H7 (cell line): ENCODE measurements at regions not wholly inside any gene's neighbourhood (a gene's known extent, or its start where the extent isn't known, plus 50 kb on each side); places are given as distances from the start of the nearest gene placed in this dataset.

Experiments used
- DNase-seq: peaks from one replicate; pipeline ENCODE4 v3.0.0; 2012
- H3K27me3 ChIP-seq: 2 replicates; pipeline ENCODE4 v1.6.0; 2011; ENCODE audit warnings: mild to moderate bottlenecking, low read length; ENCODE audit not compliant: control insufficient read depth, insufficient read depth
- H3K36me3 ChIP-seq: replicated peaks from 2 replicates; pipeline ENCODE4 v1.5.1; 2011; ENCODE audit warnings: low read length; ENCODE audit not compliant: control insufficient read depth, insufficient read depth
- H3K4me3 ChIP-seq: 2 replicates; pipeline ENCODE4 v1.5.1; 2011; ENCODE audit warnings: low read depth, mild to moderate bottlenecking, control low read depth, low read length, moderate library complexity; ENCODE audit not compliant: insufficient read depth

DNA sequence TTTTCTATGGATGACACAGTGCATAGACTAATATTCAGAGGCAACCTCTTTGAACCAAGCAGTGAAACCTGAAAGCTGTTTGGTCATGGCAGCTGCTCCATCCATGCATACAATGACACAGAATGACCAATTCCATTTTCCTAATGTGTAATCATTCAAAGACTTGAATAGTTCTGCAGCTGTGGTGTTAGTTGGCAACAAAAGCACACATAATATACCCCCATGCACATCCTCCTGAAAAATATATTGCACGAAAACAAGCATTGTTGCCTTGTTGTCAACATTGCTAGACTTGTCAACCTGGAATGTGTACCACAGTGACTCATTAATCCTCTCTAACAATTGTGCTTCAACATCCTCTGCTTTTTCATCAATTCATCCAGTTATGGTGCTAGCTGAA, 71.0 kb upstream of the SEMA6A start:
- Histone ChIP-seq H3K4me3 (no peak overlapping the region), H3K36me3 (no peaks in the 10 kb centered on the region), H3K27me3 (no peaks in the 10 kb centered on the region)
- DNase-seq, result no peak

DNA sequence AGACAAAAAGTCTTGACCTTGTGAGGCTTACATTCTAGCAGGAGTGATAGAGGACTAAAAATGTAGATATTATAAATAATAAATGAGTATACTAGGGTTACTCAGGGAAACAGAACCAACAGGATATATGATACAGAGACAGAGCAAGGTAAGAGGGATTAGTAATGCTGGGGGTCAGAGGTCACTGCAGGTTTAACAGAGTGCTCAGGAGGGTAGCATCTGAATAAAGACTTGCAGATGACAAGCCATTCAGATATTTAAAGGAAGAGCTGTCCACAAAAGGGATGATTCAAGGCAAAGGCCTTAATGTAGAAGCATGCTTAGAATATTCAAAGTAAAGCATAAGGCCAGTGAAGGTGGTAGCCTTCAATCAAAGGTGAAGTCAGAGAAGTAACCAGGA, 65.6 kb upstream of the SEMA6A start:
- no peaks in the 10 kb centered on the region for H3K36me3 ChIP-seq
- no peaks in the 10 kb centered on the region for H3K27me3 ChIP-seq
- DNase-seq, result no peak
- no peak overlapping the region for H3K4me3 ChIP-seq

DNA sequence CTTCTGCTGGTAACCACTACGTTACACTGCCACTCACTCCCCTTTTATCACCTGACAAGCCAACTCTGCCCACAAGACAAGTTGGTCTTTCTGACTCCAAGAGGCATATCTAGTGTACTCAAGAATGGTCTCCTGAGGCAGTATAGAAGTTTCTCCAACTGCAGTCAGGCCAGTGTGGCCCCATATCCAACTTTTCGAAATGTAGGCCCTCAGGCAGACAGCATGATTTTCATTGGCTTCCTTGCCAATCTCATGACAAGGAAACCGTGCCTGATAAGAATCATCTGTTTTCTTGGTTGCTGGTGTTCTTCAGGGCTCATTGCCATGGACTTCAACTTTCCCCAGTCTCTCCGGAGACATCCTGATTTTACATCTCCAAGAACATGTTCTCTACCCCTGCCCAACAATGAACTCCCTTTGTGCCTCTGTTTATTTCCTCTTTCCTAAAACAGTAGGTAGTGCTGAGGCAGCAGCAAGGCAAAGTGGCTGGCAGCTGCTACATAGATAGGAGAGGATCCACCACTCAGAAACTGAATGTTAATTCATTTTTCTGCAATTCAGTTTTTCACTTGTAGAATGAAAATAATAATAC, 62.6 kb upstream of the SEMA6A start:
- DNase-seq, result no peak
- Histone ChIP-seq H3K36me3 (no peaks in the 10 kb centered on the region), H3K4me3 (no peak overlapping the region), H3K27me3 (no peaks in the 10 kb centered on the region)

DNA sequence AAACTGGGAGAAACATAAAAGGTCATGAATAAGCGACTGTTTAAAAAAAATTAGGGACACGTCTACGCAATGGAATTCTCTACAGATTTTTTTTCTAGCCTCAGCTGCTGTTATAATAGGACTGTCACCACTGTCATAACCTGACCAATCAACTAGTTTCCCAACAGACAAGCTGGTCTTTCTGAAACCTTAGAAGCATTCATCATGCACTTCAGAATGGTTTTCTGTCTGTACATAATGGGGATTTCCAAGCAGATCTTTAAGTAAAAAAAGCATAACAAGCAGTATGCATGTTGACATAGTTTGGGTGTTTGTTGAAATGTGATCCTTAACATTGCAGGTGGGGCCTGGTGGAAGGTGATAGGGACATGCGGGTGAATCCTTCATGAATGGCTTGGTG, 58.3 kb upstream of the SEMA6A start:
- H3K27me3 ChIP-seq, result no peaks in the 10 kb centered on the region
- no peak overlapping the region for H3K4me3 ChIP-seq
- DNase-seq, result no peak
- H3K36me3 ChIP-seq, result no peaks in the 10 kb centered on the region

DNA sequence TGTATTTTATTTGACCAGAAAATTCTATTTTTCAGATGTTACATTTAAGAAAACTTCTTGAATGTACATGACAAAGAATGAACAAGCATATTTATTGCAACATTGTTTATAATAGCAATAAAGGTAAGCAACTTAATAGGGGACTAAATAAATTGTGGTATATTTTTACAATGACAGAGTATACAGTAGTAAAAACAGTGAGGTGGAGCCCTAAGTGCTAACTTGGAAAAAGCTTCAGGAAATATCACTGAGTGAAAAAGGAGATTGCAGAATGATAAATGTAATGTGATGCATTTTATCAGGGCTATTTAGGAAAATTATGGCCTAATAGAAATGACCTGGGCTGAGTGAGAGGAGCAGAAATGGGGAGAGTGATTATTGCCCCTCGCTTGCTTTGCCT, 56.5 kb upstream of the SEMA6A start:
- Histone ChIP-seq H3K36me3 (no peaks in the 10 kb centered on the region), H3K27me3 (no peaks in the 10 kb centered on the region), H3K4me3 (no peak overlapping the region)
- no peak for DNase-seq

DNA sequence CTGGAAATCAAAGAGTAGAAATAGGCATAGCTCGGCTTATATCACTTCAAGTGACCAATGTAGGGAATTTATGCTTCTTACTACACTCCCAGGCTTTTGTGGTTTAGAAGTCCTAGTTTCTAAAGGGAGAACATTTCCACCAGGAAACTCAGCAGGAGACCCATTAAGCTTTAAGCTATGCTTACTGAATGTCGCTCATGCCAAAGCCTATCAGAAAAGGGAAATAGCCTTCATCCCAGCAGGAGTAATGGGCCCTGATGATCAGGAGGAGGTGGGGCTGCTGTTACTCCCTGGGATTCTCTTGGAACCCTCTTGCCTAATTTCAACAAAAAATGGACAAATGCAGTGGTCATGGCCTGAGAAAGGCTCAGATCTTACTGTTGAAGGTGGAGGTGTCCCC, 54.5 kb upstream of the SEMA6A start:
- no peak for DNase-seq
- Histone ChIP-seq H3K4me3 (no peak overlapping the region), H3K36me3 (no peaks in the 10 kb centered on the region), H3K27me3 (no peaks in the 10 kb centered on the region)

DNA sequence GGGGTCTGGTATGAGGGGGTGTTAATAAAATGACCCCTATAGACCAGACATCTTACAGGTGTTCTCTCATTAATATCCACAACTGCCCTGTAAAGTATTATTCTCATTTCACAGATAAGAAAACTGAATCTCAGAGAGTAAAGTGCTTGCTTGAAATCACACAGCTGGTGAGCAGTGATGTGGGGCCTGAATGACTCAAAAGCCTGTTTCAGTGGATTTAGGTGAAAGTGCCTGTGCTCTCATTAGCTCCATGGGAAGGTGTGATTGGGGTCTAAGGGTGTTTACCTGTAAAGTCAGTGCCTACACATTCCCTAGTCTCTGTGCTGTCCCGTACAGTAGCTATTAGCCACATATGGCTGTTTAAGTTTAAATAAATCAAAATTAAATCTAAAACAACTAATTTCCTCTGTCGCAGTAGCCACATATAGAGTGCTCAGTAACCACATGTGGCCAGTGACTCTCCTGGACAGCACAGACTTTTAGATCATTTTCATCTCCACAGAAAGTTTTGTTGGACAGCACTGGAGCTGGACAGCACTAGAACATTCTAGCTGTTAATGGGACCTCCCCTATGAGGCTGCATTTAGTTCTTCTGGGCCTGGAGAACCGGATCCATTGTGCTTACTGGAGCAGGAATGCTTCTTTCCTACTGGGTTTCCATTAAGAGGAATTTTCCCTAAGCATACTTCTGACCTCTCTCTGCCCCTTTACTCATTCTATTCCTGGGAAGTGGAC, 52.5 kb upstream of the SEMA6A start:
- no peak for DNase-seq
- Histone ChIP-seq H3K27me3 (no peaks in the 10 kb centered on the region), H3K36me3 (no peaks in the 10 kb centered on the region), H3K4me3 (no peak overlapping the region)

DNA sequence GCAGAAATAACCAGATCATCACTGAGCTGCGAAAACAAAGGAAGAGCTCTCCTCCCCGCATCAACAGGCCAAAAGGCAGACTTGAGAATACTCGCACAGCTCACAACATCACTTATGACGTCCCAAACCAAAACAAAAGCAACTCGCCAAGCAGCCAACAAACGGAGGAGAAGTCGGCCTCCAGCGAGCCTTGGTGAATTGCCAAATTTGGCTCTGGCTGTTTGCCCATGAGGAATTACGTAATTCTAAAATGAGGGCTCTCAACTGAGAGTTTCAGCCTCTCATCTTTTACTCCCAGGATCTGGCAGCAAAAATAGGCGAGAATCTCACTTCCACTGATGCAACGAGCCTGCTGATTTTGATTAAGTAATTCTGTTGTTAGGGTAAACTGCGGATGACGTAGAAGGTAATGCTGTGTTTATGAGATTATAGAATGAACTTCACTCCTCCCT, 51.7 kb upstream of the SEMA6A start:
- Histone ChIP-seq H3K4me3 (no peak overlapping the region), H3K36me3 (no peaks in the 10 kb centered on the region), H3K27me3 (no peaks in the 10 kb centered on the region)
- DNase-seq, result no peak
